Smooth muscle cell (in vitro differentiated cells): ENCODE measurements at regions not wholly inside any gene's neighbourhood (a gene's known extent, or its start where the extent isn't known, plus 50 kb on each side); places are given as distances from the start of the nearest gene placed in this dataset.

ENCODE experiments used
- DNase-seq: peaks from one replicate; lab custom pipeline; 2025; ENCODE audit not compliant: unreplicated experiment; lab: John Stamatoyannopoulos, UW
- H2AFZ ChIP-seq: fragments of 200-600 bp; sonication (generic); 2 replicates; pipeline ENCODE4 v1.6.0; 2016; ENCODE audit warnings: antibody characterized with exemption, low read depth, mild to moderate bottlenecking
- H3F3A ChIP-seq: fragments of 200-600 bp; sonication (generic); 2 replicates; pipeline ENCODE4 v1.6.0; 2017; ENCODE audit warnings: antibody characterized with exemption, low read depth
- H3K27ac ChIP-seq: fragments of 200-600 bp; sonication (generic); 2 replicates; pipeline ENCODE4 v1.5.1; 2016; ENCODE audit warnings: low read depth, mild to moderate bottlenecking
- H3K27me3 ChIP-seq: fragments of 200-600 bp; sonication (generic); 2 replicates; pipeline ENCODE4 v1.6.1; 2016; ENCODE audit warnings: low read depth, mild to moderate bottlenecking
- H3K36me3 ChIP-seq: fragments of 200-600 bp; sonication (generic); 2 replicates; pipeline ENCODE4 v1.5.1; 2016; ENCODE audit warnings: low read depth
- H3K4me1 ChIP-seq: fragments of 200-600 bp; sonication (generic); 2 replicates; pipeline ENCODE4 v1.5.1; 2016; ENCODE audit warnings: low read depth
- H3K4me2 ChIP-seq: fragments of 200-600 bp; sonication (generic); 2 replicates; pipeline ENCODE4 v1.6.0; 2016; ENCODE audit warnings: mild to moderate bottlenecking
- H3K4me3 ChIP-seq: fragments of 200-600 bp; sonication (generic); 2 replicates; pipeline ENCODE4 v1.5.1; 2016; ENCODE audit warnings: mild to moderate bottlenecking
- H3K79me2 ChIP-seq: fragments of 200-600 bp; sonication (generic); 2 replicates; pipeline ENCODE4 v1.6.0; 2016; ENCODE audit warnings: low read depth, mild to moderate bottlenecking
- H3K9ac ChIP-seq: fragments of 200-600 bp; sonication (generic); 2 replicates; pipeline ENCODE4 v1.6.0; 2016; ENCODE audit warnings: low read depth
- H3K9me3 ChIP-seq: fragments of 200-600 bp; sonication (generic); replicated peaks from 2 replicates; pipeline ENCODE4 v1.5.1; 2016; ENCODE audit warnings: low read depth
- H4K20me1 ChIP-seq: fragments of 200-600 bp; sonication (generic); 2 replicates; pipeline ENCODE4 v1.6.0; 2016; ENCODE audit warnings: low read depth
- CTCF ChIP-seq: fragments of 200-600 bp; sonication (generic); IDR thresholded peaks from 2 replicates; pipeline ENCODE4 v1.5.1; 2017; ENCODE audit warnings: borderline replicate concordance, mild to moderate bottlenecking, antibody characterized with exemption; ENCODE audit not compliant: insufficient read depth, poor library complexity, severe bottlenecking
- WGBS: methylation state at CpG from one replicate; pipeline ENCODE4 v1.1.7; 2016; ENCODE audit warnings: low lambda C conversion rate; 5-methylcytosine and 5-hydroxymethylcytosine counted together

GRCh38 chr9:19925674-19926503 lies 137.1 kb upstream of the SLC24A2 start:
- no peaks in the 10 kb centered on the region for H4K20me1 ChIP-seq
- WGBS: 6% methylated on average over 20 of the region's 20 CpGs
- H3K79me2 ChIP-seq: no peaks in the 10 kb centered on the region
- H2AFZ ChIP-seq: peak overlapping the region; percentile 94
- no peaks in the 10 kb centered on the region for H3K9me3 ChIP-seq
- DNase-seq: peak; percentile 23
- H3K27me3 ChIP-seq: no peaks in the 10 kb centered on the region
- H3K9ac ChIP-seq: no peak overlapping the region
- H3K4me2 ChIP-seq: peak overlapping the region; percentile 90
- H3K4me1 ChIP-seq: peaks cover 8% of the 10 kb centered on the region
- H3F3A ChIP-seq: no peaks in the 10 kb centered on the region
- H3K4me3 ChIP-seq: peak overlapping the region; percentile 59
- TF ChIP-seq CTCF: peak; percentile 96
- no peak overlapping the region for H3K27ac ChIP-seq
- H3K36me3 ChIP-seq: no peaks in the 10 kb centered on the region

GRCh38 chr9:19924080-19924479 lies 135.2 kb upstream of the SLC24A2 start:
- H3K4me2 ChIP-seq: no peak overlapping the region
- H3K9ac ChIP-seq: no peak overlapping the region

GRCh38 chr9:19922476-19923118 lies 133.8 kb upstream of the SLC24A2 start:
- Histone ChIP-seq H3K79me2 (no peaks in the 10 kb centered on the region), H3K36me3 (no peaks in the 10 kb centered on the region), H2AFZ (no peak overlapping the region), H3F3A (no peaks in the 10 kb centered on the region), H3K4me2 (no peak overlapping the region), H3K27me3 (no peaks in the 10 kb centered on the region), H3K27ac (no peak overlapping the region), H3K4me1 (peaks cover 8% of the 10 kb centered on the region), H3K4me3 (no peak overlapping the region), H3K9ac (no peak overlapping the region), H3K9me3 (no peaks in the 10 kb centered on the region), H4K20me1 (no peaks in the 10 kb centered on the region)
- no peak for DNase-seq
- 2% methylated on average over 2 of the region's 2 CpGs for WGBS
- TF ChIP-seq CTCF: peak; percentile 67

More at GRCh38 chr9:19924080-19924479, 135.2 kb upstream of the SLC24A2 start:
- H3K27me3 ChIP-seq: no peaks in the 10 kb centered on the region
- peaks cover 8% of the 10 kb centered on the region for H3K4me1 ChIP-seq
- H3K36me3 ChIP-seq: no peaks in the 10 kb centered on the region
- H2AFZ ChIP-seq: no peak overlapping the region
- no peaks in the 10 kb centered on the region for H3K79me2 ChIP-seq
- no peaks in the 10 kb centered on the region for H4K20me1 ChIP-seq
- H3K27ac ChIP-seq: no peak overlapping the region
- no peaks in the 10 kb centered on the region for H3K9me3 ChIP-seq
- no peak for DNase-seq
- H3K4me3 ChIP-seq: no peak overlapping the region
- no peaks in the 10 kb centered on the region for H3F3A ChIP-seq
- TF ChIP-seq CTCF: no peak
- WGBS: 94% methylated on average over 2 of the region's 2 CpGs
